DMS53 treated with DMSO at 0.1 percent for 48 hours (cell line): ENCODE measurements at regions not wholly inside any gene's neighbourhood (a gene's known extent, or its start where the extent isn't known, plus 50 kb on each side); places are given as distances from the start of the nearest gene placed in this dataset.
"Not testable (repeated sequence)": the region's sequence is repeated elsewhere in the genome, so short reads cannot be mapped to it uniquely, and the experiment has no call there.

Experiments
- DNase-seq: peaks from one replicate; lab custom pipeline; 2025; ENCODE audit not compliant: unreplicated experiment; lab: John Stamatoyannopoulos, UW

DNA sequence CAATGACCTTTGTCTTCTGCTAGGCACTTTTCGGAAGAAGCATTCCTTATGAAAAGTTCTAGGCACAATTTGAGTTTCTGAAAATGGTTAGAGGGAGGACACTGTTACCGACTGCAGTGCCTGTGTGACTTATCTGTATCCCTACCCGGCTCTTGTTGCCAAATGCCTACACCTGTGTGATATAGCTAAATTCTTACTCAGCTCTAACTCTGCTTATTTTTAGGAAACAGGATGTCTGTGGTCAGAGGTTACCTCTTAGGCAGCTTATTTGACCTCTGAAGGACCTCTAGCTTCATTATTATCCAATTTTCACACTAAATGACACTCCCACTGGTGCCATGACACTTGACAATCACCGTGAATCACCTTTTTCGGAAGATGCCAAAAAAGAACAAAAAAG, 561.1 kb upstream of the SMIM31 start:
- DNase-seq, result no peak

GRCh38 chr4:164193676-164194075, 560.3 kb upstream of the SMIM31 start:
- no peak for DNase-seq

GRCh38 chr4:164197556-164197955, 556.4 kb upstream of the SMIM31 start:
- no peak for DNase-seq

DNA sequence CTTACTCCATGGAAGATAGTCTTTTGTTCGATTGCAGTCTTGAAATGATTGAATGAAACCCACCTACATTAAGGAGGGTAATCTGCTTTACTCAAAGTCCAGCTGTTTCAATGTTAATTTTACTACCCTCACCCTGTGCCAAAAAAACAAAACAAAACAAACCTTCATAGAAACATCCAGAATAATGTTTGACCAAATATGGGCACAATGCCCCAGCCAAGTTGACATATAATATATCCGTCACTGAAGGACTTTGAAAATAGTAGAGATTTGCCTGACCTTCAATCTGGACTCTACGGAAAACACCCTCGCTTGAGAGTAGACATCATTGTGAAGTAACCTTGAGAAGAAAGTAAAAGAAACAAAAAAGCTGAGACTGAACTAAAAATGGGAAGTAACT, 550.5 kb upstream of the SMIM31 start:
- no peak for DNase-seq

GRCh38 chr4:164204434-164204833, 549.5 kb upstream of the SMIM31 start:
- no peak for DNase-seq

GRCh38 chr4:164207460-164207859, 546.5 kb upstream of the SMIM31 start:
- no peak for DNase-seq

- DNase-seq, result no peak
Measured at GRCh38 chr4:164210377-164210776, 543.6 kb upstream of the SMIM31 start.

DNA sequence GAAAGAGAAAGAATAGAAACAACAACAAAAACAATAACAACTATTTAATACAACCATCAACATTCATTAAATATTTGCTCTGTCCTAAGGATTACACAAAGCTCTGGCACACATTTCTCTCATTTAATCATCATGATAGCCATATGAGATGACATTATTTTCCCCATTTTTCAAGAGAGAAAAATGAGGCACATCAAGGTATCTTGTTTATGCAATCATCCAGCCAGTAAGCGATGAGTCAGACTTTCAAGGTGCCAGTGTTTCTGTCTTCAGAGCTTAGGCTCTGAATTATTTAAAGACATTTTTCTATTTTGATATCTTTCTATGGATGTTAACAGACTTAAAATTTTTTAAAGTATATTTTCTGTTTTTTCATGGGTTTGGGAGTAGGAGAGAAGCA, 541.8 kb upstream of the SMIM31 start:
- DNase-seq, result no peak

GRCh38 chr4:164212714-164213113, 541.2 kb upstream of the SMIM31 start:
- no peak for DNase-seq

DNA sequence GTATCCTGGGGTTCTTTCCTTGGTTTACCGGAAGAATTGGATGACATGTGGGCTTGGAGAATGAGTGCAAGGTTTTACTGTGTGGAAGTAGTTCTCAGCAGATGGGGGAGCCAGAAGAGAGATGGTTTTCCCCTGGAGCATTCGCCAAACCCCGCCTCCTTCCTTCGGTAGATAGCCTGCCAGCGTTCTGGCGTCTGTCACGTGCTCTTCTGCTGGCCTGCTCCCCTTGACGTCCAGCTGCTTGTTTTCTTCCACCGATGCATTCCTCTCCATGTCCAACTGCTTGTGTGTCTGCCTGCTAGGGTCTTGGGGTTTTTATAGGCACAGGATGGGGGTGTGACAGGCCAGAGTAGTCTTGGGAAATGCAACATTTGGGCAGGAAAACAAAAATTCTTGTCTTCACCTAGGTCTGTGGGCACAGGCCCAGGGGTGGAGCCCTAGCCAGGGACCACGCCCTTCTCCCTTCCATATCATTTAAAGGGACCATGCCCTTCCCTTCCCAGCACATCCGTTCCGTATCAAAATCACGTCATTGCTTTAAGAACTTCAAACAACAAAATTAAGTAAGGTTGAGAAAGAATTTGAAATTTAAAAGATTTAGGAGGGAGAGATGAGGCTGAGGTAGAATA, 538.7 kb upstream of the SMIM31 start:
- DNase-seq, result no peak

DNA sequence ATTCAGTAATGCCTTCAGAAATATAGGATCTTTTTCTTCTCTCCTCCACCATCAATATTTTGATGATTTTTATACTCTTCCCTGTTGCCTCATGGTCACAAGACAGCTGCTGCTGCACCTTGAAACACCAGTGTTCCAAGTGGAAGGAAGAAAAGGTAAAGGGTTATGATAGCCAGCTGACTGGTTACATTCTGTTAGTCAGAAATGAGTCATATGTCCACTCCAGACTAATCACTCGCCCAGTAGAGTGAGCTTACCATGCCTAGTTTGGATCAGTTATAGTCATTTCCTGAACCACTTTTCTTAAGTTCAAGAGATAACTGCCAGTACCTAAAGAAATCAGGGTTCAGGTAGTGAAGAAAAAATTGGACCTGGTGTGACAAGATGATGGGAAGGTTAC, 532.3 kb upstream of the SMIM31 start:
- DNase-seq, result peak; percentile 14

GRCh38 chr4:164224871-164225270, 529.1 kb upstream of the SMIM31 start:
- no peak for DNase-seq

DNA sequence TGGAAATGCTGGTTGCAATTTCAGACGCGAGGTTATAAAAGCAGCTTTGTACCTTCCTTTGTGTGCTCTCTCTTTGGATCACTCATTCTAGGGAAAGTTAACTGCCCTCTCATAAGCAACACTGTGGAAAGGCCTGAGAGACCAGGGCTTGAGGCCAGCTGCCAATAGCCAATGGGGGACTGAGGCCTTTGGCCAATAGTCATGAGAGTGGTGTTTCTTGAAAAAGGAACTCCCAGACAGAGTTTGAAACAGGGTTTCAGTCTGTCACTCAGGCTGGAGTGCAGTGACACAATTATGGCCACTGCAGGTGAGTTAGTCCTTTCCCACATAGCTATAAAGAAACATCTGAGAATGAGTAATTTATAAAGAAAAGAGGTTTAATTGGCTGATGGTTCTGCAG, 524.7 kb upstream of the SMIM31 start:
- DNase-seq, result no peak

DNA sequence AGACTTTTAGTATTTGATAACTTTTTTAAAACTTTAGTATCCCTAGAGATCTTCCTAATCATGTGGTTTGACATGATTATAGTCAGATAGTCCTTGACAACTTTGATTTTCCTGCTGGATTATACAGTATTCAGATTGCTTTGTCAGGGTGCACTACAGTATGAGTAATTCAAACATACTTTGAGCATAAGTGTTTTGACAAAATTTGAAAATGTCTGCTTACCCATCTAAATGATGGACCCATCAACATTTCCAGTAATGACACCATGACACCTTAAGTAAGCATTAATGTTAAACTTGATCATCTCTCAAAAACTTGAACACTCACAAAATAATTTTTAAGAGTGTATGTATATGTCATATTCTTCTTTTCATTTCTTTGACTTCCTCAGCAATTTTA, 514.5 kb upstream of the SMIM31 start:
- DNase-seq, result no peak

DNA sequence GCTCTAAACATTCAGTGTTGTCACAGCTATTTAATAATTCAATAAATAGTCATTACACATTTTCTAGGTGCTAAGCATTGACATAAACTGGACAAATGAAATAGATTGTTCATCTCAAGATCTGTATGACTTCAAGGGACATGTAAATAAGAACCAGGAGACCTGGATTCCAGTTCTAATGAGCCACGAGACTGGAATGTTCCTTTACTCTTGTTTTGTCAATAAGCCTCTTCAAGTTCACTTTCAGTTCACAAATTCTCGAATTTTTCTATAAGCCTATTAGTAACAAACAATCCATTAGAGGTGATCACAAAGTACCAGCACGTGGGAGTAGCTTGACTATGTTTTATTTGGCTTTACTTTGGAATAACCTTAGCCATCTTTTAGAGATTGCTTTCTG, 514.0 kb upstream of the SMIM31 start:
- DNase-seq, result no peak

DNA sequence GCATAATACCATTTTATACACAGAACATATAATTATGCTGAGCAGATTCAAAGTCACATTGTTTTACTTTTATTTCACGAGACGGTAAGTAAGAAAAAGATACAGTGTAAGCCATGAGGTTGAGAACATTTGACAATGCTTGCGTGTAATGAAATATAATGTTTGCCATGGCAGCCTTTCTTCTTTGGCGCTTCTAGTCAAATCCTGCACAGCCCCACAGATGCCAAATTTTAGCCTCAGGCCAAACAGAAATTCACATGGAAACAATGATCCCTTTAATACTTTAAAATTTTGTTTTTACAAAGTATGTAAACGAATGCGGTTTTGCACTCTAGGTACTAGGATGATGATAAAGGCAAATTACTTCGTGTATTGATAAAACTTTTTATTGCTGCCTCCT, 502.7 kb upstream of the SMIM31 start:
- no peak for DNase-seq

DNA sequence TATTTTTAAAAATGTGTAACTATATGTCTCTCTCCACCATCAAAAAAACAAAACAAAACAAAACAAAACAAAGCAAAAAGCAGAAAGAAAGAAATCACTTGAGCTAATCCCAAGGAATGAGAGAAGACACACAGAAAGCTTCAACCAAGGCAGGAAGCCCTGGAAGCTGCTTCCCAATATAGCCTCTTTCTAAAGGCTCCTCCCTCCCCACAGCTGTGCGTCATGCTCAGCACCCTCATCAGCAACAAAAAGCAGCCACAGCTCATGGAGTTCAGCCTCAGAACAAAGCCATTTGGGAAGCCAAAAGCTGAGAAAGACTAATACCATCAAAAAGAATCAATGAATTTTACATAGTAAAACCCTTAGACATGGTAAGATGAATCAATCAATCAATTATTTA, 501.6 kb upstream of the SMIM31 start:
- DNase-seq, result peak; percentile 1

- DNase-seq, result no peak
Measured at GRCh38 chr4:164261831-164262230, 492.1 kb upstream of the SMIM31 start.

GRCh38 chr4:164262508-164262907, 491.4 kb upstream of the SMIM31 start:
- DNase-seq, result not testable (repeated sequence)

DNA sequence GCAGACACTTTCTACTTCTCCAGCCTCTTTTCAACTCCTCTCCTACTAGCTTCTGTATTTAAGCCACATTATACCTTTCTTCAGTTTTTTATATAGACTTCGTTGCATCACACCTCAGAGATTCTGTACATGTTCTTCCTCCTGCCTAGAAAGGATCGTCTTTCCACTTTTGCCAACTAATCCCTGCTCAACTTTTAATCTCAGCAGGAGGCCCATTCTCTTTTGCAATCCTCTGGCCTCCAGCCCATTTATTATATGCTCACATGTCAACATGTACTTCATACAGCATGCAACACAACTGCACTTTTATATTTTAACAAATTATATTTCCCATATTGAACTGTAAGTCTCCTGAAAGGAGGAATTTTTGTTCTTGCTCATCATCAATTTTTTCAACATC, 476.5 kb upstream of the SMIM31 start:
- not testable (repeated sequence) for DNase-seq

GRCh38 chr4:164287173-164287572, 466.8 kb upstream of the SMIM31 start:
- no peak for DNase-seq

GRCh38 chr4:164288578-164288977, 465.4 kb upstream of the SMIM31 start:
- DNase-seq, result no peak

- DNase-seq, result no peak
Measured at GRCh38 chr4:164293203-164293602, 460.7 kb upstream of the SMIM31 start.

GRCh38 chr4:164293743-164294142, 460.2 kb upstream of the SMIM31 start:
- no peak for DNase-seq
